HT1080 (cell line): ENCODE measurements at regions not wholly inside any gene's neighbourhood (a gene's known extent, or its start where the extent isn't known, plus 50 kb on each side); places are given as distances from the start of the nearest gene placed in this dataset.
A peak's percentile ranks its signal among the peaks of the same experiment; 100 is the strongest.

Experiments used
- DNase-seq: peaks from one replicate; pipeline ENCODE4 v3.0.0-alpha.2; 2015; ENCODE audit warnings: low read depth

DNA sequence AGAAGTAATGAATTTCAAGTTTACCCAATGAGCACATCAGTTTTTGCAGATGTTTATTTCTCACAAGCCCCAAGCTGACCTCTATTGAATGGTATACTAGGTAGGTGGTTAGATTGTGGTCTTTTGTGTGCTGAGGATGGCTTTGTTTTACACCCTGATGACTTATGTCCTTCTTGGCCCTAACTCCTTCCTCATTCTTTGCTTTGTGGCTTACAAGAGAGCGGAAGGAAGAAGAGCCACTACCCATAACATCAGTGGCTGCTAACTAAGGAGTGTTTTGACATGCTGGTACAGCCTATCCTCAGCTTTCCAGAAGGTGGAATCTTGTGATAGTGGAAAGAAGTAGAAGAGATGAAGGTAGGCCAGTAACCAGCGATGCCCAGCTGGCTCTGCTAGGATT is 85.7 kb upstream of the NTRK2 start:
- peak; percentile 6 for DNase-seq

DNA sequence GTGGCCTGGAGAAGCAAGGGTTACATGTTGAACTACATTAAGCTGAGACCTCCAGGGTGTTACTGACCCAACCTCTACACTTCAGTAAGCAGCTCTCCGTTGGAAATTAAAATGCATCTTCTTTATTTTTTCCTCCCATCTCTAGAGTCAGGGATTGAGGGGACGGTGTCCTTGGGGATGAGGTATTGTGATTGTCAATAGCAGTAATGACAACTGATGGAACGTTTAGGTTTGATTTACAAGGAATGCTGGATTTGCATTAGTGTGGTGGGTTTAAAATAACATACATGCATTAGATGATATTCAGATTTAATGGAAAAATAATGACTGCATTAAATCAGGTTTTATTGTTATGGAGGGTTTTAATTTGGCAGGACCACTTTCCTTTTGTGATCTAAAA is 82.9 kb upstream of the NTRK2 start:
- no peak for DNase-seq

DNA sequence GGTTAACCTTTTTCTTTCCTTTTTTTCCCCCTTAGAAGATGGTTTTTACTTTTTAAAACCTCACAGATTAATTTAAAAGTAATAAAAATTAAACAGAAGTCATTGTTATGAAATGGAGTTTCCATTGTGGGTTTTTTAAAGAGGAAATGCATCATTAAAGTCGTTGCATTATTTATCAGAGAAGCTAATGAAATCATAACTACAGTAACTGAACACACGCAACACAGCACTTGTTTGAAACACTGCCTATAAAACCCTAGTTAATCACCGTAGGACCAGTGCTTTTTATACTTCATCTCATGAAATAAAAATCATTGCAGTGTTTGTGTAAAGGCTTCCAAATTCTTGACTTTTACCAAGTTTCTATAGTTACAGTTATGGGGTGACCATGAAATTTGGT is 82.4 kb upstream of the NTRK2 start:
- DNase-seq, result no peak

DNA sequence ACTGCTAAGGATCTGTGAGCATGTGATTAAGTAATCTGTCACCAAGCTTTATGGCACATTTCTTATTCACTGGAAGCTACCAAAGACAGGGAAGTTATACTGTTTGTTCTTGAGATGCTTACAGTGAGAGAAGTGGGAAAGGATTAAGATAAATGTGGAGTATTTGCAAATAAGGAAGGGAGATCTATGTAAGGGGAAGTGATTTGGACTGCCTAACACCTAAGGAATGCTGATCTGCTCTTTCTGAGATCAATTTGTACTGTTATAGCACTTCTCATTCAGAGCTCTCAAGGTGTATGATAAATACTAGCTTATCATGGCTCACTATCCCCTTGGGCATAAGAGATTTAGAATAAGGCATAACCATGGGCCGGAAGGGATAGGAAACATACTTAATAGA is 80.0 kb upstream of the NTRK2 start:
- no peak for DNase-seq

GRCh38 chr9:84590706-84591105 is 78.8 kb upstream of the NTRK2 start:
- no peak for DNase-seq

- DNase-seq, result no peak
These were observed 76.6 kb upstream of the NTRK2 start for GRCh38 chr9:84592918-84593317.

- DNase-seq, result no peak
These were observed 76.2 kb upstream of the NTRK2 start for GRCh38 chr9:84593352-84593751.

- DNase-seq, result no peak
These were observed 72.4 kb upstream of the NTRK2 start for GRCh38 chr9:84597131-84597530.

DNA sequence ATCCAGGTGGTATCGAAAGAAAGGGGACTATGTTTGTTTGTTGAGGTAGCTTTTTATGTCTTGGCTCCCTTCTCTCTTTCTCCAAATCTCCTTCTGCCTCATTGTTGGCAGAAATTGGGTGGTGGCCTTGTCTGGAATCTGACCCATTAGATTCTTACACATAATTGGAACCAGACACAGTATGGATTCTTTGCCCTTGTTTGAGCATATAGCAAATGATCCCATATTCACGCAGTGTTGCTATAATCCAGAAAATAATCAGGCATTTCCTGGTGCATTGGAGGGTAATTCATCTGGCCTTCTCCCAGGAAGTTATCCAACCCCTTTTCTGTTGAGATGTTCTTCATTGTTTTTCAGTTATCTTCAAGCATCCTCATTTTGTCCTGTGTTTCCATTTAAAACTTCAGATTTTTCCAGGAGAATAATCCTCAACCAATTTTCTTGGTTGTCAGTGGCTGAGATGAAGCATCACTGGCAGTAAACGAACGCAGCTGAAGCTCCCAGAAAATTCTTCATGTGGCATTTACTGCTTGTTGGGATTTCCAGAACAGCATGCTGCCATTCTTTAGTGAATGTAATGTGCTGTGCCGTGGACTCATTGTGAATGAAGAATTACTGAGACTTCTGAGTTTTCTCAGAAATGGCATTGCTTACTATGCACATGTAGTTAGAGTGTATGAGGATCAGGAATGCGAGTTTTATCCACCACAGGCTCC is 70.5 kb upstream of the NTRK2 start:
- DNase-seq, result no peak

- peak; percentile 6 for DNase-seq
These were observed 68.8 kb upstream of the NTRK2 start for GRCh38 chr9:84600739-84601138.

GRCh38 chr9:84604223-84604622 is 65.3 kb upstream of the NTRK2 start:
- no peak for DNase-seq

DNA sequence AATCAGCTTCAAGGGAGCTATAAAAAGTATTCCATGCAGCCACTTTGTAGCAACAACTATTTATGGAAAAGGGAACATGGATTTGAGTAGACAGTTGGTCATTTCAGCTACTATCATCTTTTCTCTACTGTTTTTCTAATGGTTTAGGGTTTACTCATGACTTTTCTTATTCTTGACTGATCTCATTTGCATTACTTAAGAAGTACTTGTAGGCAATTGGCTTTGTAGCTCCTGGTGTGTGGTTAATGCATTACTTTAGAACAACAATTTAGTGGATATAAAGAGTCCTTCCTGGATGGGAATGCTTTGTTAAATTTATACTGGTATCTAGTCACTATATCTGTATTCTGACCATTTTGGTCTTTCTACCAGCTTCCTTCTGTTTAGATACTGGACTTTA is 59.8 kb upstream of the NTRK2 start:
- no peak for DNase-seq

- DNase-seq, result no peak
These were observed 56.1 kb upstream of the NTRK2 start for GRCh38 chr9:84613431-84613830.

- DNase-seq, result no peak
These were observed 54.0 kb upstream of the NTRK2 start for GRCh38 chr9:84615544-84615943.

DNA sequence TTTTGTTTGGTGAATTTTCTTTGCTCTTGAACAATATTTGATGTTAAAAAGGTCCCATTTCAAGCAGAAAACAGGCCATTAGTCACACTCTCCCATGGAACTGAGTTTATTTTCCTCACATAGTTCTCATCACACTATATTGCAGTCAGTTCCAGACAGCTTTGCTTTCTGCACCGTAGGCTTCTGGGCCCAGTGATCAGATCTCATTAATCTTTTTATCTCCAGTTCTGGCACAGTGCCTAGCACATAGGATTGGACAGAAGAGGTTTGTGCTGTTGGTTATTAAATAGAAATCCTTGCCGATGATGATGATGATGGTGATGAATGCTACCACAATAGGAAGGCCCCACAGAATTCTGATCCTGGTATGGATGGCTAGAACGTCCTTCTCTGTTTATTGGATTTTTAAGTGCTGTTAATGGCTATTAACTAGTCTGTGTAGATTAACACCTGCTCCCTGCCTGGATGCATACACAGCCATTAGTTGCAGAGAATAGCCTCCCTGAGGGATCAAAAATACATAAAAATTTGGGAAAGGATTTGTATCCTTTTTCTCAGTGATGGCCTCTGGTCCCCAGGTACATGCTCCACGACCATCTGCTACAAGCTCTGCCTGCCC is 52.0 kb upstream of the NTRK2 start:
- no peak for DNase-seq
